Inferior parietal cortex (tissue), 1 donor: ENCODE measurements at regions not wholly inside any gene's neighbourhood (a gene's known extent, or its start where the extent isn't known, plus 50 kb on each side); places are given as distances from the start of the nearest gene placed in this dataset.
"Not testable (repeated sequence)": the region's sequence is repeated elsewhere in the genome, so short reads cannot be mapped to it uniquely, and the experiment has no call there.

Experiments used
- DNase-seq: peaks from one replicate; pipeline ENCODE4 v3.0.0-alpha.2; 2016; ENCODE audit errors: extremely low spot score

DNA sequence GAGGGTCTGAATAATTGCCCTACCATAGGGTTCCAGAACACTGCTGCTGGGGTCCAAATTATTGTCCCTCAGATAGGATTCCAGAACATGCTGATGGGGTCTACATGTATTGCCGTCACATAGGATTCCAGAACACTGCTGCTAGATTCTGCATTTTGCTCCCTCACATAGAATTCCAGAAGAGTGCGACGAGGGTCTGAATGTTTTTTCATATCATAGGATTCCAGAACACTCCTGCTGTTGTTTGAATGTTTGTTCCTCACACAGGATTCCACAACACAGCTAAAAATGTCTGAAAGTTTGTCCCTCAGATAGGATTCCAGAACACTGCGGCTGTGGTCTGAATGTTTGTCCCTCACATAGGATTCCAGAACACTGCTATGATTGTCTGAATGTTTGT lies 198.1 kb downstream of the FOXD4L6 start:
- not testable (repeated sequence) for DNase-seq

DNA sequence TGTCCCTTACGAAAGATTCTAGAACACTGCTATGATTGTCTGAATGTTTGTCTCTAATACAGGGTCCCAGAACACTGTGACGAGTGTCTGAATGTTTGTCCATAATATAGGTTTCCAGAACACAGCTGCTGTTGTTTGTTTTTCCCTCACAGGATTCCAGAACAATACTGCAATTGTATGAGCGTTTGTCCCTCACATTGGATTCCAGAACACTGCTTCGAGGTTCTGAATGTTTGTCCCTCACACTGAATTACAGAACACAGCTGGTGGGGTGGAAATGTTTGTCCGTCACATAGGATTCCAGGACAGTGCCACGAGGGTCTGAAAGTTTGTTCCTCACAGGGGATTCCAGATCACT lies 199.0 kb downstream of the FOXD4L6 start:
- not testable (repeated sequence) for DNase-seq

DNA sequence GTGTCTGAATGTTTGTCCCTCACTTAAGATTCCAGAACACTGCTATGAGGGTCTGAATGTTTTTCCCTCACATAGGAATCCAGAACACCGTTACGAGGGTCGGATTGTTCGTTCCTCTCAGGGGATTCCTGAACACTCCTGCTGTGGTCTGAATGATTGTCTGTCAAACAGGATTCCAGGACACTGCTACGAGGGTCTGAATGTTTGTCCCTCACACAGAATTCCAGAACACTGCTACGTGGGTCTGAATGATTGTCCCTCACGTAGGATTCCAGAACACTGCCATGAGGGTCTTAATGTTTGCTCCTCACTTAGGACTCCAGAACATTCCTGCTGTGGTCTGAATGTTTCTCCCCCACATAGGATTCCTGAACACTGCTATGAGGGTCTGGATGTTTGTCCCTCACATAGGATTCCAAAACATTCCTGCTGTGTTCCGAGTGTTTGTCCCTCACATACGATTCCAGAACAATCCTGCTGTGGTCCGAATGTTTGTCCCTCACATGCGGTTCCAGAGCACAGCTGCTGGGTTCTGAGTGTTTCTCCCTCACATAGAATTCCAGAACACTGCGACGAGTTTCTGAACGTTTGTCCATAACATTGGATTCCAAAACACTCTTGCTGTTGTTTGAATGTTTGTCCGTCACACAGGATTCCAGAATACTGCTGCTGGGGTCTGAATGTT lies 199.5 kb downstream of the FOXD4L6 start:
- DNase-seq, result no peak

DNA sequence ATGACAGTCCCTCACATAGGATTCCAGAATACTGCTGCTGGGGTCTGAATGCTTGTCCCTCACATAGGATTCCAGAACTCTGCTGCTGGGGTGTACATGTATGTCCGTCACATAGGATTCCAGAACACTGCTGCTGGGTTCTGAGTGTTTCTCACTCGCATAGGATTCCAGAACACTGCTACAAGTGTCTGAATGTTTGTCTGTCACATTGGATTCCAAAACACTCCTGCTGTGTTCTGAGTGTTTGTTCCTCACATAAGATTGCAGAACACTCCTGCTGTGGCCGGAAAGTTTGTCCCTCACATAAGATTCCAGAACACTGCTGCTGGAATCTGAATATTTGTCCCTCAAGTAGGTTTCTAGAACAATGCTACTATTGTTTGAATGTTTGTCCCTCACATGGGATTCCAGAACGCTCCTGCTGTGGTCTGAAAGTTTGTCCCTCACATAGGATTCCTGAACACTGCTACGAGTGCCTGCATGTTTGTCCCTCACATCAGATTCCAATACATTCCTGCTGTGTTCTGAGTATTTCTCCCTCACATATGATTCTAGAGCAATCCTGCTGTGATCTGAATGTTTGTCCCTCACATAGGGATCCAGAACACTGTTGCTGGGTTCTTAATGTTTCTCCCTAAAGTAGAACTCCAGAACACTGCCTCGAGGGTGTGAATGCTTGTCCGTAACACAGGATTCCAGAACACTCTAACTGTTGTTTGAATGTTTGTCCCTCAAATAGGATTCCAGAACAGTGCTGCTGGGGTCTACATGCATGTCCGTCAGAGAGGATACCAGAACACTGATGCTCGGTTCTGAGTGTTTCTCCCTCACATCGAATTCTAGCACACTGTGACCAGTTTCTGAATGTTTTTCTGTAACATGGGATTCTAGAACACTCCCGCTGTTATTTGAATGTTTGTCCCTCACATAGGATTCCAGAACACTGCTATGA lies 200.4 kb downstream of the FOXD4L6 start:
- DNase-seq, result no peak

DNA sequence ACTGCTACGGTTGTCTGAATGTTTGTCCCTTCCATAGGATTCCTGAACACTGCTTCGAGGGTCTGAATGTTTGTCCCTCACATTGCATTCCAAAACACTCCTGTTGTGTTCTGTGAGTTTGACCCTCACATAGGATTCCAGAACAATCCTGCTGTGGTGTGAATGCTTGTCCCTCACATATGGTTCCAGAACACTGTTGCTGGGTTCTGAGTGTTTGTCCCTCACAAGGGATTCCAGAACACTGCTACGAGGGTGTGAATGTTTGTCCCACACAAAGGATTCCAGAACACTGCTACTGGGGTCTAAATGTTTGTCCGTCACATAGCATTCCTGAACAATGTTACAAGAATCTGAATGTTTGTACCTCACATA lies 201.2 kb downstream of the FOXD4L6 start:
- no peak for DNase-seq

DNA sequence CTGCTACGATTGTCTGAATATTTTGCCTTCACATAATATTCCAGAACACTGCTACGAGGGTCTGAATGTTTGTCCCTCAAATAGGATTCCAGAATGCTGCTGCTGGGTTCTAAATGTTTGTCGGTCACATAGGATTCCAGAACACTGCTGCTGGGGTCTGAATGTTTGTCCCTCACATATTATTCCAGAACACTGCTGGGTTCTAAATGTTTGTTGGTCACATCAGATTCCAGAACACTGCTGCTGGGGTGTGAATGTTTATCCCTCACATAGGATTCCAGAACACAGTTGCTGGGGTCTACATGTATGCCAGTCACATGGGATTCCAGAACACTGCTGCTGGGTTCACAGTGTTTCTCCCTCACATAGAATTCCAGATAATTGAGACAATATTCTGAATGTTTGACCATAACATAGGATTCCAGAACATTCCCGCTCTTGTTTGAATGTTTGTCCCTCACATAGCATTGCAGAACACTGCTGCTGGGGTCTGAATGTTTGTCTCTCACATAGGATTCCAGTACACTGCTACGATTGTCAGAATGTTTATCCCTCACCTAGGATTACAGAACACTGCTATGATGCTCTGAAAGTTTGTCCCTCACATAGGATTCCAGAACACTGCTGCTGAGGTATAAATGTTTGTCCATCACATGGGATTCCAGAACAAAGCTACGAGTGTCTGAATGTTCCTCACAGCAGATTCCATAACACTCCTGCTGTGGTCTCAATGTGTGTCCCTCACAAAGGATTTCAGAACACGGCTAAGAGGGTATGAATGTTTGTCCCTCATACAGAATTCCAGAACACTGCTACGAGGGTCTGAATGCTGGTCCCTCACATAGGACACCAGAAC lies 201.8 kb downstream of the FOXD4L6 start:
- no peak for DNase-seq

DNA sequence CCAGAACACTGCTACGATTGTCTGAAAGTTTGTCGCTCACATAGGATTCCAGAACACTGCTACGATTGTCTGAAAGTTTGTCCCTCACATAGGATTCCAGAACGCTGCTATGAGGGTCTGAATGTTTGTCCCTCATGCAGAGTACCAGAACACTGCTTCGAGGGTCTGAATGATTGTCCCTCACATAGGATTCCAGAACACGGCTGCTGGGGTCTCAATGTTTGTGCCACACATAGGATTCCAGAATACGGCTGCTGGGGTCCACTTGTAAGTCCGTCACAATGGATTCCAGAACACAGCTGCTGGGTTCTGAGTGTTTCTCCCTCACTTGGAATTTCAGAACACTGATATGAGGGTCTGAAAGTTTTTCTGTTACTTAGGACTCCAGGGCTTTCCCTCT lies 203.3 kb downstream of the FOXD4L6 start:
- no peak for DNase-seq

DNA sequence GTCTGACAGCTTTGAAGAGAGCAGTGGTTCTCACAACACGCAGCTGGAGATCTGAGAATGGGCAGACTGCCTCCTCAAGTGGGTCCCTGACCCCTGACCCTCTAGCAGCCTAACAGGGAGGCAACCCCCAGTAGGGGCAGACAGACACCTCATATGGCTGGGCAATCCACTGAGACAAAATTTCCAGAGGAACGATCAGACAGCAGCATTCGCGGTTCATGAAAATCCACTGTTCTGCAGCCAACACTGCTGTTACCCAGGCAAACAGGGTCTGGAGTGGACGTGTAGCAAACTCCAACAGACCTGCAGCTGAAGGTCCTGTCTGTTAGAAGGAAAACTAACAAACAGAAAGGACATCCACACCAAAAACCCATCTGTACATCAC lies 212.1 kb downstream of the FOXD4L6 start:
- DNase-seq, result not testable (repeated sequence)

DNA sequence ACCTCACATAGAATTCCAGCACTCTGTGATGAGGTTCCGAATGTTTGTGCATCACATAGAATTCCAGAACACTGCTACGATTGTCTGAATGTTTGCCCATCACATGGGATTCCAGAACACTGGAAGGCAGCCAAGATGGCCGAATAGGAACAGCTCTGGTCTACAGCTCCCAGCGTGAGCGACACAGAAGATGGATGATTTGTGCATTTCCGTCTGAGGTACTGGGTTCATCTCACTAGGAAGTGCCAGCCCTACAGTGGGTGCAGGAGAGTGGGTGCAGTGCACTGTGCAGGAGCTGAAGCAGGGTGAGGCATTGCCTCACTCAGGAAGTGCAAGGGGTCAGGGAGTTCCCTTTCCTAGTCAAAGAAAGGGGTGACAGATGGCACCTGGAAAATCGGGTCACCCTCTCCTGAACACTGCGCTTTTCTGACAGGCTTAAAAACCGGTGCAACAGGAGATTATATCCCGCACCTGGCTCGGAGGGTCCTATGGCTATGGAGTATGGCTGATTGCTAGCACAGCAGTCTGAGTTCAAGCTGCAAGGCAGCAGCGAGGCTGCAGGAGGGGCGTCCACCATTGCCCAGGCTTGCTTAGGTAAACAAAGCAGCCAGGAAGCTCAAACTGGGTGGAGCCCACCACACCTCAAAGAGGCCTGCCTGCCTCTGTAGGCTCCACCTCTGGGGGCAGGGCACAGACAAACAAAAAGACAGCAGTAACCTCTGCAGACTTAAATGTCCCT lies 212.7 kb downstream of the FOXD4L6 start:
- not testable (repeated sequence) for DNase-seq

DNA sequence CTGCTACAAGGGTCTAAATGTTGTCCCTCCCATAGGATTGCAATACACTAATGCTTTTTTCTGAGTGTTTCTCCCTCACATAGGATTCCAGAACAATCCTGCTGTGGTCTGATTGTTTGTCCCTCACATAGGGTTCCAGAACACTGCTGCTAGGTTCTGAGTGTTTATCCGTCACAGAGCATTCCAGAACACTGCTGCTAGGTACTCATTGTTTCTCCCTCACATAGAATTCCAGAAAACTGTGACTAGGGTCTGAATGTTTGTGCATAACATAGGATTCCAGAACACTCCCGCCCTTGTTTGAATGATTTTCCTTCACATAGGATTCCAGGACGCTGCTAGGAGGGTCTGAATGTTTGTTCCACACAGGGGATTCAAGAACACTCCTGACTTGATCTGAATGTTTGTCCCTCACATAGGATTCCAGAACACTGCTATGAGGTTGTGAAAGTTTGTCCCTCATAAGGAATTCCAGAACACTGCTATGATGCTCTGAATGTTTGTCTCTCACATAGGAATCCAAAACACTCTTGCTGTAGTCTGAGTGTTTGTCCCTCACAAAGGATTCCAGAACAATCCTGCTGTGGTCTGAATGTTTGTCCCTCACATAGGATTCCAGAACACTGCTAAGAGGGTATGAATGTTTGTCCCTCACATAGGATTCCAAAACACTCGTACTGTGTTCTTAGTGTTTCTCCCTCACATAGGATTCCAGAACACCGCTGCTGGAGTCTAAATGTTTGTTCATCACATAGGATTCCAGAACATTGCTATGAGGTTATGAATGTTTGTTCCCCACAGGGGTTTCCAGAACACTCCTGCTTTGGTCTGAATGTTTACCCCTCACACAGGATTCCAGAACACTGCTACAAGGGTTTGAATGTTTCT lies 213.5 kb downstream of the FOXD4L6 start:
- no peak for DNase-seq

DNA sequence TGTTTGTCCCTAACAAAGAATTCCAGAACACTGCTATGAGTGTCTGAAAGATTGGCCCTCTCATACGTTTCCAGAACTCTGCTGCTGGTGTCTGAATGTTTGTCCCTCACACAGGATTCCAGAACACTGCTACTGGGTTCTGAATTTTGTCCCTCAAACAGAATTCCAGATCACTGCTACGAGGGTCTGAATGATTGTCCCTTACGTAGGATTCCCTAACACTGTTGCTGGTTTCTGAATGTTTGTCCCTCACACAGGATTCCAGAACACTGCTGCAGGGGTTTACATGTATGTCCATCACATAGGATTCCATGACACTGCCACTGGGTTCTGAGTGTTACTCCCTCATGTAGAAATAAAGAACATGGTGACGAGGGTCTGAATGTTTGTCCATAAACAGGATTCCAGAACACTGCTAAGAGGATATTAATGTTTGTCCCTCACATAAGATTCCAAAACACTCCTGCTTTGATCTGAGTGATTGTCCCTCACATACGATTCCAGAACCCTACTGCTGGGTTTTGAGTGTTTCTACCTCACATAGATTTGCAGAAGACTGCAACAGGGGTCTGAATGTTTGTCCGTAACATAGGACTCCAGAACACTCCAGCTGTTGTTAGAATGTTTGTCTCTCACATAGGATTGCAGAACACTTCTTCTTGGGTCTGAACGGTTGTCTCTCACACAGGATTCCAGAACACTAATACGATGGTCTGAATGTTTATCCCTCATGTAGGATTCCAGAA lies 214.4 kb downstream of the FOXD4L6 start:
- no peak for DNase-seq

DNA sequence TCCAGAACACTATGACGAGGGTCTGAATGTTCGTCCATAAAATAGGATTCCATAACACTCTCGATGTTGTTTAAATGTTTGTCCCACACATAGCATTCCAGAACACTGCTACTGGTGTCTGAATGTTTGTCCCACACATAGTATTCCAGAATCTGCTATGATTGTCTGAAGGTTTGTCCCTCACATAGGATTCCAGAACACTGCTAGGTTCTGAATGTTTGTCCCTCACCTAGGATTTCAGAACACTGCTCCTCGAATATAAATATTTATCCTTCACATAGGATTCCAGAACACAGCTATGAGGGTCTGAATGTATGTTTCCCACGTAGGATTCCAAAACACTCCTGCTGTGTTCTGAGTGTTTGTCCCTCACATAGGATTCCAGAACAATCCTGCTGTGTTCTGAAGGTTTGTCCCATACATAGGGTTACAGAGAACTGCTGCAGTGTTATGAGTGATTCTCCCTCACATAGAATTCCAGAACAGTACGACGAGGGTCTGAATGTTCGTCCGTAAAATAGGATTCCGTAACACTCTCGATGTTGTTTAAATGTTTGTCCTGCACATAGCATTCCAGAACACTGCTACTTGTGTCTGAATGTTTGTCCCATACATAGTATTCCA lies 215.3 kb downstream of the FOXD4L6 start:
- DNase-seq, result no peak

DNA sequence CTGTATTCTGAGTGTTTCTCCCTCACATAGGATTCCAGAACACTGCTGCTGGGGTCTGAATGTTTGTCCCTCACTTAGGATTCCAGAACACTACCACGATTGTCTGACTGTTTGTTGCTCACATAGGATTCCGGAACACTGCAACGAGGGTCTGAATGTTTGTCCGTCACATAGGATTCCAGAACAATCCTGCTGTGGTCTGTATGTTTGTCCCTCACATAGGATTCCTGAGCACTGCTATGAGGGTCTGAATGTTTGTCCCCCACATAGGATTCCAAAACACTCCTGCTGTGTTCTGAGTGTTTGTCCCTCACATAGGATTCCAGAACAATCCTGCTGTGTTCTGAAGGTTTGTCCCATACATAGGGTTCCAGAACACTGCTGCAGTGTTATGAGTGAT lies 215.8 kb downstream of the FOXD4L6 start:
- not testable (repeated sequence) for DNase-seq

DNA sequence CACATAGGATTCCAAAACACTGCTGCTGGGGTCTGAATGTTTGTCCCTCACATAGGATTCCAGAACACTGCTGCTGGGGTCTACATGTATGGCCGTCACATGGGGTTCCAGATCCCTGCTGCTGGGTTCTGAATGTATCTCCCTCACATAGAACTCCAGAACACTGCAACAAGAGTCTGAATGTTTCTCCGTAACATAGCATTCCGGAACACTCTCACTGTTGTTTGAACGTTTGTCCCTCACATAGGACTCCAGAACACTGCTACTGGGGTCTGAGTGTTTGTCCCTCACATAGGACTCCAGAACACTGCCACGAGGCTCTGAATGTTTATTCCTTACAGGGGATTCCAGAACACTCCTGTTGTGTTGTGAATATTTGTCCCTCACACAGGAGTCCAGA lies 216.8 kb downstream of the FOXD4L6 start:
- no peak for DNase-seq

DNA sequence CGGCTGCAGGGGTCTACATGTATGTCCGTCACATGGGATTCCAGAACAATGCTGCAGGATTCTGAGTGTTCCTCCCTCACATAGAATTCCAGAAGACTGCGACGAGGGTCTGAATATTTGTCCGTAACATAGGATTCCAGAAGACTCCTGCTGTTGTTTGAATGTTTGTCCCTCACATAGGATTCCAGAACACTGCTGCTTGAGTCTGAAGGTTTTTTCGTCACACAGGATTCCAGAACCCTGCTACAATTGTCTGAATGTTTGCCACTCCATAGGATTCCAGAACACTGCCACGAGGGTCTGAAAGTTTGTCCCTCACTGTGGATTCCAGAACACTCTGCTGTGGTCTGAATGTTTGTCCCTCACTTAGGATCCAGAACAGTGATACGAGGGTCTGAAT lies 217.5 kb downstream of the FOXD4L6 start:
- not testable (repeated sequence) for DNase-seq

DNA sequence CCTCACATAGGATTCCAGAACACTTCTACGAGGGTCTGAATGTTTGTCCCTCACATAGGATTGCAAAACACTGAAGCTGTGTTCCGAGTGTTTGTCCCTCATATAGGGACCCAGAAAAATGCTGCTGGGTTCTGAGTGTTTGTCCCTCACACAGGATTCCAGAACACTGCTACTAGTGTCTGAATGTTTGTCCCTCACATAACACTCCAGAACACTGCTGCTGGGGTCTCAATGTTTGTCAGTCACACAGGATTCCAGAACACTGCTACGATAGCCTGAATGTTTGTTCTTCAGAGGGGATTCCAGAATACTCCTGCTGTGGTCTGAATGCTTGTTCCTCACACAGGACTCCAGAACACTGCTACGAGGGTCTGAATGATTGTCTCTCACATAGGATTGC lies 218.7 kb downstream of the FOXD4L6 start:
- DNase-seq, result no peak

DNA sequence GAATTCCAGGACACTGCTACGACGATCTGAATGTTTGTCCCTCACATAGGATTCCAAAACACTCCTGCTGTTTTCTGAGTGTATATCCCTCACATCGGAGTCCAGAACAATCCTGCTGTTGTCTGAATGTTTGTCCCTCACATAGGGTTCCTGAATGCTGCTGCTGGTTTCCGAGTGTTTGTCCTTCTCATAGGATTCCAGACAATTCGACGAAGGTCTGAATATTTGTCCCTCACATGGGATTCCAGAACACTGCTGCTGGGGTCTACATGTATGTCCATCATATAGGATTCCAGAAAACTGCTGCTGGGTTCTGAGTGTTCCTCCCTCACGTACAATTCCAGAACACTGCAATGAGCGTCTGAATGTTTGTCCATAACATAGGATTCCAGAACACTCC lies 219.4 kb downstream of the FOXD4L6 start:
- not testable (repeated sequence) for DNase-seq

DNA sequence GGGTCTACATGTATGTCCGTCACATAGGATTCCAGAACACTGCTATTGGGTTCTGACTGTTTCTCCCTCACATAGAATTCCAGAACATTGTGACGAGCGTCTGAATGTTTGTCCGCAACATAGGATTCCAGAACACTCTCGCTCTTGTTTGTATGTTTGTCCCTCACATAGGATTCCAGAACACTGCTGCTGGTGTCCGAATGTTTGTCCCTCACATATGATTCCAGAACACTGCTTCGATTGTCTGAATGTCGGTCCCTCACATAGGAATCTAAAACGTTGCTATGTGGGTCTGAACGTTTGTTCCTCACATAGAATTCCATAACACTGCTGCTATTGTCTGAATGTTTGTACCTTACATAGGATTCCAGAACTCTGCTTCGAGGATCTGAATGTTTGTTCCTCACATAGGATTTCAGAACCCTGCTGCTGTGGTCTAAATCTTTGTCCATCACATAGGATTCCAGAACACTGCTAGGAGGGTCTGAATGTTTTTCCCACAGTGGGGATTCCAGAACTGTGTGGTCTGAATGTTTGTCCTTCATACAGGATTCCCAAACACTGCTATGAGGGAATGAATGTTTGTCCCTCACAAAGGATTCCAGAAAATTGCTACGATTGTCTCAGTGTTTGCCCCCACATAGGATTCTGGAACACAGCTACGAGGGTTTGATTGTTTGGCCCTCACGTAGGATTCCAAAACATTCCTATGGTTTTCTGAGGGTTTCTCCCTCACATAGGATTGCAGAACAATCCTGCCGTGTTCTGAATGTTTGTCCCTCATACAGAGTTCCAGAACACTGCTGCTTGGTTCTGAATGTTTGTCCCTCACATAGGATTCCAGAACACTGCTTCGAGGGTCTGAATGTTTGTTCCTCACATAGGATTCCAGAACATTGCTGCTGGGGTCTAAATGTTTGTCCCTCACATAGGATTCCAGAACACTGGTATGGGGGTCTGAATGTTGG lies 220.5 kb downstream of the FOXD4L6 start:
- no peak for DNase-seq
